ENCODE measurements at regions not wholly inside any gene's neighbourhood (a gene's known extent, or its start where the extent isn't known, plus 50 kb on each side); places are given as distances from the start of the nearest gene placed in this dataset.

DNA sequence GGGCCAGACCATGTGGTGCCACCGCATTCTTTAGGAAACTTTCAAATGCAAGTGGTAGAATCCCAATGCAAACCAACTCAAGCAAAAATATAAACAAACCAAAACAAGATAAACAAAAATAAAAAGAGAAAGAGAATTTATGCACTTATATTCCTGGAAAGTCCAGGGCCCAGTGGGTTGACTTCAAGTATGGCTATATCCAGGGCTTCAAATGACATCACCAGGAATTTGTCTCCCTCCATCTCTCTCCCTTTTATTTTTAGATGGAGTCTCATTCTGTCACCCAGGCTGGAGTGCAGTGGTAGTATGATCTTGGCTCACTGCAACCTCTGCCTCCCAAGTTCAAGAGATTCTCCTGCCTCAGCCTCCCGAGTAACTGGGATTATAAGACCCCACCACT, 56.1 kb upstream of the PNRC1 start:
- Histone ChIP-seq H2BK15ac (ENCODE audit: low read depth, poor library complexity, severe bottlenecking) (no peak overlapping the region), H3K9ac (ENCODE audit: low read length) (no peak overlapping the region), H2BK120ac (ENCODE audit: low read depth, low read length) (no peak overlapping the region), H3K18ac (ENCODE audit: low read depth in 1 of 2, low read length in 2 of 2) (no peak overlapping the region), H2BK12ac (ENCODE audit: low read length in 2 of 2) (peak overlapping the region in 1 of 2 experiments; percentile 84), H3K27me3 (ENCODE audit: control insufficient read depth in 1 of 2, insufficient read depth in 1 of 2, low read length in 2 of 2) (peaks cover 0 to under 1% of the 10 kb centered on the region in 2 experiments), H3K4me1 (ENCODE audit: control insufficient read depth, insufficient read depth, low read depth, low read length) (no peaks in the 10 kb centered on the region), H4K8ac (ENCODE audit: low read length) (peak overlapping the region; percentile 41), H3K36me3 (ENCODE audit: control insufficient read depth in 1 of 2, insufficient read depth in 2 of 2, low read depth in 1 of 2, low read length in 2 of 2) (no peaks in the 10 kb centered on the region), H2BK5ac (ENCODE audit: low read depth, low read length, poor library complexity, severe bottlenecking) (no peak overlapping the region), H3K9me3 (ENCODE audit: control insufficient read depth, low read length) (no peaks in the 10 kb centered on the region), H3K14ac (ENCODE audit: low read length in 2 of 2) (no peak overlapping the region), H3K4me3 (ENCODE audit: insufficient read depth in 1 of 2, low read depth in 1 of 2, low read length in 2 of 2) (no peak overlapping the region), H4K91ac (ENCODE audit: low read length) (no peak overlapping the region), H3K27ac (ENCODE audit: low read length, poor library complexity, severe bottlenecking) (no peak overlapping the region), H3K79me1 (replicated peaks; ENCODE audit: low read length, poor library complexity, severe bottlenecking) (no peaks in the 10 kb centered on the region), H3K4me2 (ENCODE audit: low read length, poor library complexity, severe bottlenecking) (no peak overlapping the region), H3K23ac (ENCODE audit: low read length in 2 of 2) (no peak overlapping the region), H2AFZ (ENCODE audit: low read depth, low read length) (no peak overlapping the region), H3K4ac (ENCODE audit: low read depth in 1 of 2, low read length in 2 of 2) (no peak overlapping the region), H2AK5ac (ENCODE audit: low read length, severe bottlenecking) (no peak overlapping the region)
- 85% methylated on average over 1 of the region's 2 CpGs for WGBS
- DNase-seq: peak; percentile 53

GRCh38 chr6:89023591-89024441, 56.7 kb upstream of the PNRC1 start:
- Histone ChIP-seq H3K4me1 (ENCODE audit: control insufficient read depth, insufficient read depth, low read depth, low read length) (no peaks in the 10 kb centered on the region), H2BK120ac (ENCODE audit: low read depth, low read length) (no peak overlapping the region)

GRCh38 chr6:89022798-89023197, 57.8 kb upstream of the PNRC1 start:
- Histone ChIP-seq H3K18ac (ENCODE audit: low read depth in 1 of 2, low read length in 2 of 2) (no peak overlapping the region), H3K4me1 (ENCODE audit: control insufficient read depth, insufficient read depth, low read depth, low read length) (no peaks in the 10 kb centered on the region), H3K36me3 (ENCODE audit: control insufficient read depth in 1 of 2, insufficient read depth in 2 of 2, low read depth in 1 of 2, low read length in 2 of 2) (no peaks in the 10 kb centered on the region), H3K27me3 (ENCODE audit: control insufficient read depth in 1 of 2, insufficient read depth in 1 of 2, low read length in 2 of 2) (no peaks in the 10 kb centered on the region), H4K8ac (ENCODE audit: low read length) (no peak overlapping the region), H3K14ac (ENCODE audit: low read length in 2 of 2) (no peak overlapping the region), H2AFZ (ENCODE audit: low read depth, low read length) (no peak overlapping the region), H3K4ac (ENCODE audit: low read depth in 1 of 2, low read length in 2 of 2) (no peak overlapping the region), H3K27ac (ENCODE audit: low read length, poor library complexity, severe bottlenecking) (no peak overlapping the region), H3K79me1 (replicated peaks; ENCODE audit: low read length, poor library complexity, severe bottlenecking) (no peaks in the 10 kb centered on the region), H3K4me3 (ENCODE audit: insufficient read depth in 1 of 2, low read depth in 1 of 2, low read length in 2 of 2) (no peak overlapping the region), H2BK5ac (ENCODE audit: low read depth, low read length, poor library complexity, severe bottlenecking) (no peak overlapping the region), H2BK120ac (ENCODE audit: low read depth, low read length) (no peak overlapping the region), H3K9ac (ENCODE audit: low read length) (no peak overlapping the region), H2BK12ac (ENCODE audit: low read length in 2 of 2) (no peak overlapping the region), H3K23ac (ENCODE audit: low read length in 2 of 2) (no peak overlapping the region), H3K9me3 (ENCODE audit: control insufficient read depth, low read length) (no peaks in the 10 kb centered on the region), H2BK15ac (ENCODE audit: low read depth, poor library complexity, severe bottlenecking) (no peak overlapping the region), H2AK5ac (ENCODE audit: low read length, severe bottlenecking) (no peak overlapping the region), H4K91ac (ENCODE audit: low read length) (no peak overlapping the region), H3K4me2 (ENCODE audit: low read length, poor library complexity, severe bottlenecking) (no peak overlapping the region)
- DNase-seq: peak; percentile 67

More at GRCh38 chr6:89023591-89024441, 56.7 kb upstream of the PNRC1 start:
- H3K4me2 ChIP-seq (ENCODE audit: low read length, poor library complexity, severe bottlenecking): no peak overlapping the region
- peak overlapping the region; percentile 41 for H4K8ac ChIP-seq (ENCODE audit: low read length)
- H3K4ac ChIP-seq (ENCODE audit: low read depth in 1 of 2, low read length in 2 of 2): peak overlapping the region in 1 of 2 experiments; percentile 13
- no peak overlapping the region for H2BK15ac ChIP-seq (ENCODE audit: low read depth, poor library complexity, severe bottlenecking)
- no peak overlapping the region for H2AK5ac ChIP-seq (ENCODE audit: low read length, severe bottlenecking)
- H3K9ac ChIP-seq (ENCODE audit: low read length): no peak overlapping the region
- peak overlapping the region; percentile 10 to 84 for H2BK12ac ChIP-seq (ENCODE audit: low read length in 2 of 2)
- no peak overlapping the region for H3K23ac ChIP-seq (ENCODE audit: low read length in 2 of 2)
- no peak overlapping the region for H3K4me3 ChIP-seq (ENCODE audit: insufficient read depth in 1 of 2, low read depth in 1 of 2, low read length in 2 of 2)
- H2AFZ ChIP-seq (ENCODE audit: low read depth, low read length): no peak overlapping the region
- no peak overlapping the region for H4K91ac ChIP-seq (ENCODE audit: low read length)
- peak overlapping the region in 1 of 2 experiments; percentile 49 for H3K18ac ChIP-seq (ENCODE audit: low read depth in 1 of 2, low read length in 2 of 2)
- no peaks in the 10 kb centered on the region for H3K79me1 ChIP-seq (replicated peaks; ENCODE audit: low read length, poor library complexity, severe bottlenecking)
- peak; percentile 55 for DNase-seq
- no peak overlapping the region for H2BK5ac ChIP-seq (ENCODE audit: low read depth, low read length, poor library complexity, severe bottlenecking)
- WGBS: 94% methylated on average over 3 of the region's 4 CpGs
- H3K27ac ChIP-seq (ENCODE audit: low read length, poor library complexity, severe bottlenecking): no peak overlapping the region
- H3K27me3 ChIP-seq (ENCODE audit: control insufficient read depth in 1 of 2, insufficient read depth in 1 of 2, low read length in 2 of 2): no peaks in the 10 kb centered on the region
- H3K14ac ChIP-seq (ENCODE audit: low read length in 2 of 2): no peak overlapping the region
- no peaks in the 10 kb centered on the region for H3K9me3 ChIP-seq (ENCODE audit: control insufficient read depth, low read length)
- no peaks in the 10 kb centered on the region for H3K36me3 ChIP-seq (ENCODE audit: control insufficient read depth in 1 of 2, insufficient read depth in 2 of 2, low read depth in 1 of 2, low read length in 2 of 2)

DNA sequence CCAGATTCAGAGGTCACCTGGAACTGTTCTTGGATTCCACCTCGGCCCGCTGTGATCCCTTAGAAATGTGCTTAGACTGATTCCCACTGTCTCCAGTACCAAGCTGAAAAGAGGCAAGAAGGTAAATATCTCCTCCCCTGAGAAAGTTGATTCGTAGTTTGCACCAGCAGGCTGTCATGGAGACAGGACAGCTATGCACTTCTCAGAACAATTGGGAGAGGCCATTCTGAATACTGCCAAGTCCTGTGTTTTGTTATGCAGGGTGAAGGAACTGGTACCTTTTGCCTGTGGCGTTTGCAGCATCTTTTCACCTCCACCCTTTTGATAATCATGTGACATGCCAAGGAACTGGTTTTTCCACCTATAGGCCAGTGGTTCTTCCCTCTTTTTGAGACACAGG, 58.2 kb upstream of the RNGTT start:
- H4K91ac ChIP-seq (ENCODE audit: low read length): no peak overlapping the region
- no peaks in the 10 kb centered on the region for H3K79me1 ChIP-seq (replicated peaks; ENCODE audit: low read length, poor library complexity, severe bottlenecking)
- no peak overlapping the region for H3K9ac ChIP-seq (ENCODE audit: low read length)
- no peak overlapping the region for H2AK5ac ChIP-seq (ENCODE audit: low read length, severe bottlenecking)
- no peak overlapping the region for H2BK15ac ChIP-seq (ENCODE audit: low read depth, poor library complexity, severe bottlenecking)
- 76% methylated on average over 4 of the region's 4 CpGs for WGBS
- H3K9me3 ChIP-seq (ENCODE audit: control insufficient read depth, low read length): no peaks in the 10 kb centered on the region
- H3K4me2 ChIP-seq (ENCODE audit: low read length, poor library complexity, severe bottlenecking): no peak overlapping the region
- H3K23ac ChIP-seq (ENCODE audit: low read length in 2 of 2): no peak overlapping the region
- H3K14ac ChIP-seq (ENCODE audit: low read length in 2 of 2): no peak overlapping the region
- H2AFZ ChIP-seq (ENCODE audit: low read depth, low read length): no peak overlapping the region
- no peak overlapping the region for H2BK120ac ChIP-seq (ENCODE audit: low read depth, low read length)
- no peak overlapping the region for H3K27ac ChIP-seq (ENCODE audit: low read length, poor library complexity, severe bottlenecking)
- no peaks in the 10 kb centered on the region for H3K27me3 ChIP-seq (ENCODE audit: control insufficient read depth in 1 of 2, insufficient read depth in 1 of 2, low read length in 2 of 2)
- no peak for DNase-seq
- no peak overlapping the region for H3K4ac ChIP-seq (ENCODE audit: low read depth in 1 of 2, low read length in 2 of 2)
- no peak overlapping the region for H3K18ac ChIP-seq (ENCODE audit: low read depth in 1 of 2, low read length in 2 of 2)
- H3K4me3 ChIP-seq (ENCODE audit: insufficient read depth in 1 of 2, low read depth in 1 of 2, low read length in 2 of 2): no peak overlapping the region
- no peak overlapping the region for H4K8ac ChIP-seq (ENCODE audit: low read length)
- no peak overlapping the region for H2BK12ac ChIP-seq (ENCODE audit: low read length in 2 of 2)
- H3K36me3 ChIP-seq (ENCODE audit: control insufficient read depth in 1 of 2, insufficient read depth in 2 of 2, low read depth in 1 of 2, low read length in 2 of 2): no peaks in the 10 kb centered on the region
- H3K4me1 ChIP-seq (ENCODE audit: control insufficient read depth, insufficient read depth, low read depth, low read length): no peaks in the 10 kb centered on the region
- H2BK5ac ChIP-seq (ENCODE audit: low read depth, low read length, poor library complexity, severe bottlenecking): no peak overlapping the region

Measured in mesenchymal stem cell (in vitro differentiated cells and primary cell).